ENCODE measurements at regions not wholly inside any gene's neighbourhood (a gene's known extent, or its start where the extent isn't known, plus 50 kb on each side); places are given as distances from the start of the nearest gene placed in this dataset.

GRCh38 chr4:152148057-152148456 lies 387.2 kb upstream of the GATB start:
- Mint-ChIP-seq H3K9me3 (peaks cover 24% of the 10 kb centered on the region), H3K27ac (no peak overlapping the region), H3K4me3 (no peak overlapping the region), H3K36me3 (ENCODE audit: low read depth) (peaks cover 13% of the 10 kb centered on the region), H3K27me3 (no peaks in the 10 kb centered on the region), H3K4me1 (ENCODE audit: low read depth) (no peaks in the 10 kb centered on the region)

DNA sequence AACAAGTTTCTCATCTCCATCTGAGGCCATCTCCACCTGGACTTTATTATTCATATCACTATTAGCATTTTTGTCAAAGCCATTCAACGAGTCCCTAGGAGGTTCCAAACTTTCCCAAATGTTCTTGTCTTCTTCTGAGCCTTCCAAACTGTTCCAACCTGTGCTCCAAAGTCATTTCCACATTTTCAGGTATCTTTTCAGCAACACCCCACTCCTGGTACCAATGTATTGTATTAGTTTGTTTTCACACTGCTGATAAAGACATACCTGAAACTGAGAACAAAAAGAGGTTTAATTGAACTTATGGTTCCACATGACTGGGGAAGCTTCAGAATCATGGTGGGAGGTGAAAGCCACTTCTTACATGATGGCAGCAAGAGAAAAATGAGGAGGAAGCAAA lies 385.4 kb upstream of the GATB start:
- peaks cover 13% of the 10 kb centered on the region for H3K36me3 Mint-ChIP-seq (ENCODE audit: low read depth)
- H3K4me1 Mint-ChIP-seq (ENCODE audit: low read depth), result no peaks in the 10 kb centered on the region
- no peak overlapping the region for H3K4me3 Mint-ChIP-seq
- H3K27me3 Mint-ChIP-seq, result no peaks in the 10 kb centered on the region
- H3K27ac Mint-ChIP-seq, result no peak overlapping the region
- H3K9me3 Mint-ChIP-seq, result peaks cover 24% of the 10 kb centered on the region

GRCh38 chr4:152143806-152144205 lies 383.0 kb upstream of the GATB start:
- H3K27me3 Mint-ChIP-seq, result no peaks in the 10 kb centered on the region
- H3K4me3 Mint-ChIP-seq, result no peak overlapping the region
- H3K9me3 Mint-ChIP-seq, result peaks cover 24% of the 10 kb centered on the region
- H3K4me1 Mint-ChIP-seq (ENCODE audit: low read depth), result peaks cover 2% of the 10 kb centered on the region
- peaks cover 13% of the 10 kb centered on the region for H3K36me3 Mint-ChIP-seq (ENCODE audit: low read depth)
- no peak overlapping the region for H3K27ac Mint-ChIP-seq

GRCh38 chr4:152138451-152138850 lies 377.6 kb upstream of the GATB start:
- no peaks in the 10 kb centered on the region for H3K9me3 Mint-ChIP-seq
- H3K4me3 Mint-ChIP-seq, result no peak overlapping the region
- no peak overlapping the region for H3K27ac Mint-ChIP-seq

DNA sequence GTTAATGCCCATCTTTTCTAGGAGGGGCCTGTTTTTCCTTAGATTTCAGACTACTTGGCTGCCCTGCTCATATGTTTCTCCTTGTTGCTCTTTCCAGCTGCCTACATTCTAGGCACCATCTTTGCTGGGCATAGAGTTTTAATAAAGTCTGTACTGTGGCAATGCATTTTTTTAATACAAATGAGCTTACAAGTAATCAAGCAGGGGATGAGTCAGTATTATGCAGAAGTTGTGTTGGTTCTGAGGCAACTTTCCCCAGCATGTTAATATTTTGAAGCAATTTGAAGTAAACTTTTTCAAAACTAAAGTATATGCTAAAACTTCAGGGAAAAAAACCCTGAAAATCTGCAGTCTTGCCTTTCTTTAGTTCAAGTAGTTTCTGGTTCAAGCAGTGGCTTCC lies 372.0 kb upstream of the GATB start:
- Mint-ChIP-seq H3K4me3 (no peak overlapping the region), H3K36me3 (ENCODE audit: low read depth) (no peaks in the 10 kb centered on the region), H3K27ac (no peak overlapping the region), H3K9me3 (peaks cover 4% of the 10 kb centered on the region), H3K4me1 (ENCODE audit: low read depth) (peaks cover 6% of the 10 kb centered on the region), H3K27me3 (no peaks in the 10 kb centered on the region)

More at GRCh38 chr4:152138451-152138850, 377.6 kb upstream of the GATB start:
- H3K27me3 Mint-ChIP-seq, result no peaks in the 10 kb centered on the region
- H3K4me1 Mint-ChIP-seq (ENCODE audit: low read depth), result peaks cover 9% of the 10 kb centered on the region
- H3K36me3 Mint-ChIP-seq (ENCODE audit: low read depth), result no peaks in the 10 kb centered on the region

DNA sequence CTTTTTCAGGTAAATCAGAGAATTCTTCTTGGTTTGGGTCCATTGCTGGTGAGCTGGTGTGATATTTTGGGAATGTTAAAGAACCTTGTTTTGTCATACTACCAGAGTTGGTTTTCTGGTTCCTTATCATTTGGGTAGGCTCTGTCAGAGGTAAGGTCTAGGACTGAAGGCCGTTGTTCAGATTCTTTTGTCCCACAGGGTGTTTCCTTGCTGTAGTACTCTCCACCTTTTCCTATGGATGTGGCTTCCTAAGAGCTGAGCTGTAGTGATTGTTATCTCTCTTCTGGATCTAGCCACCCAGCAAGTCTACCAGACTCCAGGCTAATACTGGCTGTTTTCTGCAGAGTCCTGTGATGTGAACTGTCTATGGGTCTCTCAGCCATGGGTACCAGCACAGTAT lies 367.5 kb upstream of the GATB start:
- Mint-ChIP-seq H3K27me3 (no peaks in the 10 kb centered on the region), H3K27ac (no peak overlapping the region), H3K4me3 (no peak overlapping the region), H3K36me3 (ENCODE audit: low read depth) (no peaks in the 10 kb centered on the region), H3K4me1 (ENCODE audit: low read depth) (peaks cover 9% of the 10 kb centered on the region), H3K9me3 (peaks cover 24% of the 10 kb centered on the region)

- H3K9me3 Mint-ChIP-seq, result peaks cover 30% of the 10 kb centered on the region
- H3K27me3 Mint-ChIP-seq, result no peaks in the 10 kb centered on the region
- peaks cover 9% of the 10 kb centered on the region for H3K4me1 Mint-ChIP-seq (ENCODE audit: low read depth)
- H3K27ac Mint-ChIP-seq, result no peak overlapping the region
- H3K36me3 Mint-ChIP-seq (ENCODE audit: low read depth), result no peaks in the 10 kb centered on the region
- no peak overlapping the region for H3K4me3 Mint-ChIP-seq
These were observed 365.4 kb upstream of the GATB start for GRCh38 chr4:152126238-152126637.

DNA sequence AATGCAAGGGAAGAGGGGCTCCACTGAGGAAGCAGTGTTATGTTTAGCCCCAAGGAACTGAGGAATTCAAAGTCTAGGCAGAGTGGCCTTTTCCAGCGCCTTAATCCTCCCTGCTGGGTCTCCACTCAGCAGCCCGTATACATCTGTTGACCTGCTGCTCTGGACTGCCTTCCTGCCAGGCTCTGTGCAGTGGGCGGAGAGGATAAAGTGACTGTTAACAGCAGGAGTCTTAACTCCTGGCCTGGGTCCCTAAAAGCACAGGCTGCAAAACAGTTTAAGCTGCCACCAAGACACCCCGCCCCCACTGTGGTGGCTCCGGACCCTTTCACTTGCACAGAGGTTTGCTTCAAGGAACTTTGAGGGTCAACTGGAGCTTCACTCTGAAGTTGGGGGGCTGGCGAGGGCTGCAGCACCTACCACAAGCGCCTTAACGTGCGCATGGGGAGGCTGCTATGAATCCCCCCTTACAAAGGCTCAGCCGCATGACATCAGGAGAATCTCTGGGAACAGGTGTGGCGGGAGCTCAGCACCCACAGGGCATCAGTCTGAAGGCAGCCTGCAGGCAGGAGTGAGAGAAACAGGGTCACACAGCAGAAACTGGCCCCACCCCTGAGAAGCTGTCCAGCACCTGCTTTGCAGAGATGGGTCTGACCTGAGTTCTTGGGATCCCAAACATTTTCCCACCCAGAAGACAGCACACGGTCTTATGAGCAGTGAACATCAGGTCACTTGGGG lies 358.2 kb upstream of the GATB start:
- H3K27me3 Mint-ChIP-seq, result no peaks in the 10 kb centered on the region
- peaks cover 19% of the 10 kb centered on the region for H3K9me3 Mint-ChIP-seq
- no peak overlapping the region for H3K4me3 Mint-ChIP-seq
- H3K4me1 Mint-ChIP-seq (ENCODE audit: low read depth), result peaks cover 33% of the 10 kb centered on the region
- H3K36me3 Mint-ChIP-seq (ENCODE audit: low read depth), result no peaks in the 10 kb centered on the region
- H3K27ac Mint-ChIP-seq, result no peak overlapping the region

GRCh38 chr4:152117933-152118507 lies 357.2 kb upstream of the GATB start:
- H3K27me3 Mint-ChIP-seq, result no peaks in the 10 kb centered on the region
- peaks cover 10% of the 10 kb centered on the region for H3K9me3 Mint-ChIP-seq
- H3K4me3 Mint-ChIP-seq, result no peak overlapping the region
- no peaks in the 10 kb centered on the region for H3K36me3 Mint-ChIP-seq (ENCODE audit: low read depth)
- no peak overlapping the region for H3K27ac Mint-ChIP-seq
- H3K4me1 Mint-ChIP-seq (ENCODE audit: low read depth), result peaks cover 41% of the 10 kb centered on the region

- Mint-ChIP-seq H3K4me3 (no peak overlapping the region), H3K4me1 (ENCODE audit: low read depth) (peaks cover 46% of the 10 kb centered on the region), H3K27me3 (no peaks in the 10 kb centered on the region), H3K9me3 (peaks cover 7% of the 10 kb centered on the region), H3K27ac (no peak overlapping the region), H3K36me3 (ENCODE audit: low read depth) (no peaks in the 10 kb centered on the region)
These were observed 356.7 kb upstream of the GATB start for GRCh38 chr4:152117520-152117919.

DNA sequence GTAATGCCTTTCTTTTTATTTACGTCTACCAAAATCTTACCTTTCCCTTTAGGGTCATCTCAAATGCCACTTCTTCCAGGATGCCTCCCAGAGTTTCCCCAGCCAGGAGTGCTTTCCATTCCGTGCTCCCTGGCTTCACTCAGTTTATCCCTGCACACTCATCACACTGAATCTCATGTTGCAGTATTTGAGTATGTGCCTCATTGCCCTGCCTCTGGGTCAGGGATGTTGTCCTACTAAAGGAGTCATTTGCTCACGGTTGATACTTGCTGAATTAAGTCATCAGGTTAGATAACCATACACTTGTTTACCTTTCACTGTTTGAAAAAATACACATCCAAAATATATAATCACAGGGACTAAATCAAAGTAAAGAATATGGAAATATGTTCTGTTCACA lies 356.2 kb upstream of the GATB start:
- Mint-ChIP-seq H3K9me3 (peaks cover 7% of the 10 kb centered on the region), H3K36me3 (ENCODE audit: low read depth) (no peaks in the 10 kb centered on the region), H3K27ac (peak overlapping the region; percentile 80), H3K4me3 (no peak overlapping the region), H3K4me1 (ENCODE audit: low read depth) (peaks cover 51% of the 10 kb centered on the region), H3K27me3 (no peaks in the 10 kb centered on the region)

DNA sequence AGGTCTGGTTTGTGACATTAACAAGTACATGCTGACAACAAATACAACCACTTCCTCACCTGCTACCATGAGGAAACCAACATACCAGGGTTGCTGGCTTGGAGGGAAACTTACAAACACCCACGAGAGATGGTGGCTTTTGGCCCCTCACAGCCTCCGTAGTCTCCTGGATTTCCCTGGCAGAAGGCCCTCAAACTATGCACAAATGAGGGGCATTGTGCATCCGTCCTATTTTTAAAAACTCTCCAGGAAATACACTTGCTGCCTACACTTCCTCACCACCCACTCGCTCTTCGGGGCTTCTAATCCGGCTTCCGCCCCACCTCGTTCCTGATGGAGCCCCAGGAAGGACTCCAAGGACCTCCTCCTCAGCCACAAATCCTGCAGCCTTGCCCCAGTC lies 355.0 kb upstream of the GATB start:
- Mint-ChIP-seq H3K9me3 (peaks cover 7% of the 10 kb centered on the region), H3K4me1 (ENCODE audit: low read depth) (peaks cover 54% of the 10 kb centered on the region), H3K27me3 (no peaks in the 10 kb centered on the region)

DNA sequence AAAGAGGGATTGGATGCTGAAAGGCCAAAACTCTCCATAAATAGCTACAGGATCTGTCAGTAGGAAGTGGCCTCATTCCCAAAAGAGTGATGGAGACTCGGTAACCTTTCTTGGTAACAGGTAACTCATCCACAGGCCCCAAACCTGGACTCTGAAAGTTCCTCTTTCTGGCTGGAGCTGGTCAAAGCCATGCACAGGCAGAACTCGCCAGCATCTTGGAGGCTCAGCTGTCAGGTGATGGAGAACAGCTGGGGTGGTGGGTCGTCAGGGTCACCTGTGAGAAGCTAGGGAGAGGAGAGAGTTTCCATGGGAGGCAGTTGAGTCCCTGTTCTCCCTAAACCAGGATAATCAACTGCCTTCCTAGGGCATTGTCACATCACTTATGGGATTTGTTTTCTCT lies 354.3 kb upstream of the GATB start:
- no peaks in the 10 kb centered on the region for H3K36me3 Mint-ChIP-seq (ENCODE audit: low read depth)
- H3K9me3 Mint-ChIP-seq, result peaks cover 7% of the 10 kb centered on the region
- H3K27ac Mint-ChIP-seq, result peak overlapping the region; percentile 80
- H3K27me3 Mint-ChIP-seq, result no peaks in the 10 kb centered on the region
- H3K4me1 Mint-ChIP-seq (ENCODE audit: low read depth), result peaks cover 60% of the 10 kb centered on the region
- no peak overlapping the region for H3K4me3 Mint-ChIP-seq

More for the DNA sequence above, 355.0 kb upstream of the GATB start:
- Mint-ChIP-seq H3K27ac (peak overlapping the region; percentile 80), H3K4me3 (peak overlapping the region; percentile 61), H3K36me3 (ENCODE audit: low read depth) (no peaks in the 10 kb centered on the region)

DNA sequence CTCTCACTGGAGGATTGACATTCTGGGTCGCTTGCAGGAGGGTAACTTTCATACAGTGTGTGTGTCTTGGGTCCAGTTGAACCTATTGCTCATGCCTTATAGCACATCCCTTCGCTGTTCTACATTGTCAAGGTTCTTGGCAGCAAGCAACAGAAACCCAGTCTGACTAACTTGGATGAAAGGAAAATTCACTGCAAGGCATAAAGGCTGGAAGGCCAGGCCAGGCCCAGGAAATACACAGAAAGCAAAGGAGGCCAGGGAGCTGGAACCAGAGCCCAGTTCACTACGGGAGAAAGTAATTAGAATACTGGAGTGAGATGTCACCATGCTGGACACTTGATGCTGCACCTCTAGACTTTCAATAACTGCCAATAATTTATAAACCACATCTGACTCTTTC lies 353.8 kb upstream of the GATB start:
- peaks cover 66% of the 10 kb centered on the region for H3K4me1 Mint-ChIP-seq (ENCODE audit: low read depth)
- H3K4me3 Mint-ChIP-seq, result no peak overlapping the region
- H3K27ac Mint-ChIP-seq, result no peak overlapping the region
- peaks cover 7% of the 10 kb centered on the region for H3K9me3 Mint-ChIP-seq
- H3K36me3 Mint-ChIP-seq (ENCODE audit: low read depth), result no peaks in the 10 kb centered on the region
- no peaks in the 10 kb centered on the region for H3K27me3 Mint-ChIP-seq

DNA sequence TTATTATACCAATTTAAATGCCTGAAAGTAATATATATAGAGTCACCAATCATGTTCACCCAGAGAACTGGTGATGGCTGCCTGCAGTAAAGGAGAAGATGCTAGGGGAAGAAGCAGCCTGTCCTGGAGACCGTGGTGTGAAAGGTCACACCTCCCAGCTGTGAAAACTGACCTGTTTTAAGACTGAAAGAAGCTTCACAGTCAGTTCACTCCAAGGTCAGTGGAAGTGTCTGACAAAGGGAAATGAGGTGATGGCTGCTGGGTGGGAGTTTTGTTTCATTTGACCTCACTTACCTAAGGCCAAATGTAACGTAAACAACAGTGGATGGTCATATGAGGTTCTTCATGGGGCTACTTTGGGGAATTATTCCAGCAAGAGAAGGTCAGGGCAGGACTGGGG lies 352.1 kb upstream of the GATB start:
- Mint-ChIP-seq H3K9me3 (peaks cover 7% of the 10 kb centered on the region), H3K27me3 (no peaks in the 10 kb centered on the region), H3K4me3 (no peak overlapping the region), H3K4me1 (ENCODE audit: low read depth) (peaks cover 79% of the 10 kb centered on the region), H3K27ac (no peak overlapping the region), H3K36me3 (ENCODE audit: low read depth) (no peaks in the 10 kb centered on the region)

DNA sequence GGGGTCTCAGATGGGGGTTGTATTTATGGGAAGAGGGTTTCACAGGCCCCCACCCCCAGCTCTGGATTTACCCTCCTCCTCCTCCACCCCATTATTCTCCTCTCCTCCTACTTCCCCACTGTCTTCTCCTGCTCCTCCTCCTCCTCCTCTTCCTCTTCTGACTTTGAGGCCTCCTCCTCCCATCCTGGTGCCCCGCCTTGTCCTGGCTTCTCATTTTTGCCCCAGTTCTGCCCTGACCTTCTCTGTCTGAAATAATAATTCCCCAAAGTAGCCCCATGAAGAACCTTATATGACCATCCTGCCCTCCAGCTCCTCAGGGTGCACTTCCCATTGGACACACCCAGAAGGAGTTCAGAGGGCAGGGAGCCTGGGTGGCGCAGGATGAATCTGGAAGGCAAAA lies 351.4 kb upstream of the GATB start:
- Mint-ChIP-seq H3K9me3 (peaks cover 7% of the 10 kb centered on the region), H3K4me3 (no peak overlapping the region), H3K27ac (no peak overlapping the region), H3K27me3 (no peaks in the 10 kb centered on the region), H3K4me1 (ENCODE audit: low read depth) (peaks cover 84% of the 10 kb centered on the region), H3K36me3 (ENCODE audit: low read depth) (no peaks in the 10 kb centered on the region)
